ENCODE measurements at regions not wholly inside any gene's neighbourhood (a gene's known extent, or its start where the extent isn't known, plus 50 kb on each side); places are given as distances from the start of the nearest gene placed in this dataset.
"Not testable (repeated sequence)": the region's sequence is repeated elsewhere in the genome, so short reads cannot be mapped to it uniquely, and the experiment has no call there.

- no peak for DNase-seq
Observed at GRCh38 chr10:105598207-105598606, 957.1 kb downstream of the SORCS3 start.

GRCh38 chr10:105597312-105597711 is 956.2 kb downstream of the SORCS3 start:
- no peak for DNase-seq

- no peak for DNase-seq
Observed at GRCh38 chr10:105596749-105597148, 955.7 kb downstream of the SORCS3 start.

- DNase-seq: no peak
Observed at GRCh38 chr10:105594296-105594695, 953.2 kb downstream of the SORCS3 start.

GRCh38 chr10:105592468-105592867 is 951.4 kb downstream of the SORCS3 start:
- no peak for DNase-seq

GRCh38 chr10:105586451-105587098 is 945.5 kb downstream of the SORCS3 start:
- DNase-seq: no peak

GRCh38 chr10:105585753-105586152 is 944.7 kb downstream of the SORCS3 start:
- no peak for DNase-seq

GRCh38 chr10:105585171-105585570 is 944.1 kb downstream of the SORCS3 start:
- no peak for DNase-seq

GRCh38 chr10:105579112-105579511 is 938.0 kb downstream of the SORCS3 start:
- DNase-seq: no peak

GRCh38 chr10:105577865-105578607 is 936.9 kb downstream of the SORCS3 start:
- DNase-seq: no peak

GRCh38 chr10:105559333-105560097 is 918.4 kb downstream of the SORCS3 start:
- no peak for DNase-seq

GRCh38 chr10:105550453-105550852 is 909.4 kb downstream of the SORCS3 start:
- not testable (repeated sequence) for DNase-seq

GRCh38 chr10:105549731-105550130 is 908.6 kb downstream of the SORCS3 start:
- DNase-seq: no peak

- DNase-seq: no peak
Observed at GRCh38 chr10:105545101-105545500, 904.0 kb downstream of the SORCS3 start.

GRCh38 chr10:105540381-105540780 is 899.3 kb downstream of the SORCS3 start:
- DNase-seq: no peak

- no peak for DNase-seq
Observed at GRCh38 chr10:105538874-105539273, 897.8 kb downstream of the SORCS3 start.

GRCh38 chr10:105535478-105535877 is 894.4 kb downstream of the SORCS3 start:
- no peak for DNase-seq

- no peak for DNase-seq
Observed at GRCh38 chr10:105534086-105534485, 893.0 kb downstream of the SORCS3 start.

- no peak for DNase-seq
Observed at GRCh38 chr10:105516511-105516910, 875.4 kb downstream of the SORCS3 start.

- no peak for DNase-seq
Observed at GRCh38 chr10:105514106-105514505, 873.0 kb downstream of the SORCS3 start.

- DNase-seq: no peak
Observed at GRCh38 chr10:105509517-105509916, 868.4 kb downstream of the SORCS3 start.

- DNase-seq: no peak
Observed at GRCh38 chr10:105506262-105506661, 865.2 kb downstream of the SORCS3 start.

GRCh38 chr10:105503714-105504113 is 862.6 kb downstream of the SORCS3 start:
- no peak for DNase-seq

- DNase-seq: no peak
Observed at GRCh38 chr10:105502058-105502457, 861.0 kb downstream of the SORCS3 start.
